Fibroblast of mammary gland (primary cell): ENCODE measurements at regions not wholly inside any gene's neighbourhood (a gene's known extent, or its start where the extent isn't known, plus 50 kb on each side); places are given as distances from the start of the nearest gene placed in this dataset.

Experiments used
- DNase-seq: peaks from one replicate; pipeline ENCODE4 v3.0.0-alpha.2; 2010; ENCODE audit warnings: low read depth
- H3K4me3 ChIP-seq: 2 replicates; pipeline ENCODE4 v1.5.1; 2011; ENCODE audit warnings: low read depth, mild to moderate bottlenecking, low read length, moderate library complexity; ENCODE audit not compliant: control insufficient read depth
- CTCF ChIP-seq: conservative IDR thresholded peaks from 2 replicates; pipeline ENCODE4 v1.5.1; 2011; ENCODE audit warnings: low read depth, low read length, inconsistent platforms; ENCODE audit not compliant: control insufficient read depth, insufficient read depth

- DNase-seq = peak; percentile 2
- no peak for TF ChIP-seq CTCF
- H3K4me3 ChIP-seq = no peak overlapping the region
Observed at GRCh38 chr3:165336786-165337185, 140.6 kb upstream of the SLITRK3 start.
